ENCODE measurements at regions not wholly inside any gene's neighbourhood (a gene's known extent, or its start where the extent isn't known, plus 50 kb on each side); places are given as distances from the start of the nearest gene placed in this dataset.

DNA sequence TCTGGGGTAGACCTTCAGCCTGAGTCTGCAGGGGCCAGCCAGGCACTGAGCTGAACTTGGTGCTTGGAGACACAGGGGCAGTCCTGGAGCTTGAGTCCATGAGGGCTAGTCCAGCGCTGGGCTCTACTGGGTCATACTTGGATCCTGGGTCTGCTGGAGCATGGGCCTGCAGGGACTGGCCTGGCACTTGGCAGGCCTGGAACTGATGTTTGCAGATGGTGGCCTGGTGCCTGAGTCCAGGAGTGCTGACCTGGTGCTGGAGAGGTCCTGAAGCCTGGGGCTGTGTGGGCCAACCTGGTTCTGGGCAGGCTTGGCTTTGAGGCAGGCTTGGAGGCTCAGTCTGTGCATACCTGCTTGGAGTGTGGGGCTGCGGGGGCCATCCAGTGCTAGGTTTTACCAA is 143.4 kb upstream of the DSCAM start:
- FAIRE-seq (no peak), DNase-seq (ENCODE audit: insufficient read length) (no peak)
- no peak for TF ChIP-seq TAF1 (IDR thresholded peaks at IDR 0.05; ENCODE audit: borderline replicate concordance, low read depth, low read length)
- TF ChIP-seq POLR2AphosphoS5 (IDR thresholded peaks at IDR 0.05; ENCODE audit: low read depth, low read length): no peak
- TF ChIP-seq POLR2A (IDR thresholded peaks at IDR 0.05; ENCODE audit: low read depth, low read length): no peak

GRCh38 chr21:40997831-40998230 is 150.9 kb upstream of the DSCAM start:
- TF ChIP-seq TAF1 (IDR thresholded peaks at IDR 0.05; ENCODE audit: borderline replicate concordance, low read depth, low read length): no peak
- no peak for FAIRE-seq

GRCh38 chr21:41000838-41001237 is 153.9 kb upstream of the DSCAM start:
- TF ChIP-seq POLR2AphosphoS5 (IDR thresholded peaks at IDR 0.05; ENCODE audit: low read depth, low read length): no peak
- no peak for TF ChIP-seq TAF1 (IDR thresholded peaks at IDR 0.05; ENCODE audit: borderline replicate concordance, low read depth, low read length)
- no peak for TF ChIP-seq POLR2A (IDR thresholded peaks at IDR 0.05; ENCODE audit: low read depth, low read length)
- DNase-seq (ENCODE audit: insufficient read length) (no peak), FAIRE-seq (no peak)

More at GRCh38 chr21:40997831-40998230, 150.9 kb upstream of the DSCAM start:
- no peak for DNase-seq (ENCODE audit: insufficient read length)

GRCh38 chr21:41006636-41007035 is 159.7 kb upstream of the DSCAM start:
- DNase-seq (ENCODE audit: insufficient read length): no peak
- FAIRE-seq: no peak
- TF ChIP-seq POLR2AphosphoS5 (IDR thresholded peaks at IDR 0.05; ENCODE audit: low read depth, low read length) (no peak), POLR2A (IDR thresholded peaks at IDR 0.05; ENCODE audit: low read depth, low read length) (no peak), TAF1 (IDR thresholded peaks at IDR 0.05; ENCODE audit: borderline replicate concordance, low read depth, low read length) (no peak)

GRCh38 chr21:41008351-41008750 is 159.6 kb upstream of the BACE2 start:
- DNase-seq (ENCODE audit: insufficient read length) (no peak), FAIRE-seq (no peak)
- no peak for TF ChIP-seq TAF1 (IDR thresholded peaks at IDR 0.05; ENCODE audit: borderline replicate concordance, low read depth, low read length)
- no peak for TF ChIP-seq POLR2AphosphoS5 (IDR thresholded peaks at IDR 0.05; ENCODE audit: low read depth, low read length)
- no peak for TF ChIP-seq POLR2A (IDR thresholded peaks at IDR 0.05; ENCODE audit: low read depth, low read length)

- no peak for TF ChIP-seq POLR2A (IDR thresholded peaks at IDR 0.05; ENCODE audit: low read depth, low read length)
- TF ChIP-seq TAF1 (IDR thresholded peaks at IDR 0.05; ENCODE audit: borderline replicate concordance, low read depth, low read length): no peak
- no peak for TF ChIP-seq POLR2AphosphoS5 (IDR thresholded peaks at IDR 0.05; ENCODE audit: low read depth, low read length)
- DNase-seq (ENCODE audit: insufficient read length): no peak
- FAIRE-seq: no peak
These were observed 159.0 kb upstream of the BACE2 start for GRCh38 chr21:41008974-41009373.

GRCh38 chr21:41009398-41010100 is 158.4 kb upstream of the BACE2 start:
- FAIRE-seq (no peak), DNase-seq (ENCODE audit: insufficient read length) (no peak)
- no peak for TF ChIP-seq TAF1 (IDR thresholded peaks at IDR 0.05; ENCODE audit: borderline replicate concordance, low read depth, low read length)
- no peak for TF ChIP-seq POLR2A (IDR thresholded peaks at IDR 0.05; ENCODE audit: low read depth, low read length)
- no peak for TF ChIP-seq POLR2AphosphoS5 (IDR thresholded peaks at IDR 0.05; ENCODE audit: low read depth, low read length)

DNA sequence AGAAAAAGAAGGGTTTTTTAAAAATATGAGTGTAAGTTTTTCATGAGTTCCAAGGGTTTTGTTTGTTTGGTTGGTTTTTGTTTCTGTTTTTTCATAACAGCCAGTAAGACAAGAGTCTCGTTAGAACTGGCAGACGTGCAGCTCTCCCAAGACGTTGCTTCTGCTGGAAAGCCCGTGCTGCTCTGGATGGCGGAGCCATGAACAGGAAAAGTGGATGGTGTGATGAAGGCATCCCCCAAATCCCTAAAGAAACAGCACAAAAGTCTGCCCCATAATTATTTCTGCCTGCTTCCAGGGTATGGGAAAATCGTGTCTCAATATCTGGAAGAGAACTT is 157.9 kb upstream of the BACE2 start:
- FAIRE-seq (no peak), DNase-seq (ENCODE audit: insufficient read length) (no peak)
- TF ChIP-seq POLR2A (IDR thresholded peaks at IDR 0.05; ENCODE audit: low read depth, low read length) (no peak), POLR2AphosphoS5 (IDR thresholded peaks at IDR 0.05; ENCODE audit: low read depth, low read length) (no peak), TAF1 (IDR thresholded peaks at IDR 0.05; ENCODE audit: borderline replicate concordance, low read depth, low read length) (no peak)

- no peak for DNase-seq (ENCODE audit: insufficient read length)
- FAIRE-seq: no peak
- no peak for TF ChIP-seq TAF1 (IDR thresholded peaks at IDR 0.05; ENCODE audit: borderline replicate concordance, low read depth, low read length)
These were observed 156.7 kb upstream of the BACE2 start for GRCh38 chr21:41011098-41011731.

GRCh38 chr21:41011951-41012366 is 156.0 kb upstream of the BACE2 start:
- FAIRE-seq (no peak), DNase-seq (ENCODE audit: insufficient read length) (no peak)
- TF ChIP-seq POLR2A (IDR thresholded peaks at IDR 0.05; ENCODE audit: low read depth, low read length) (no peak), TAF1 (IDR thresholded peaks at IDR 0.05; ENCODE audit: borderline replicate concordance, low read depth, low read length) (no peak), POLR2AphosphoS5 (IDR thresholded peaks at IDR 0.05; ENCODE audit: low read depth, low read length) (no peak)

DNA sequence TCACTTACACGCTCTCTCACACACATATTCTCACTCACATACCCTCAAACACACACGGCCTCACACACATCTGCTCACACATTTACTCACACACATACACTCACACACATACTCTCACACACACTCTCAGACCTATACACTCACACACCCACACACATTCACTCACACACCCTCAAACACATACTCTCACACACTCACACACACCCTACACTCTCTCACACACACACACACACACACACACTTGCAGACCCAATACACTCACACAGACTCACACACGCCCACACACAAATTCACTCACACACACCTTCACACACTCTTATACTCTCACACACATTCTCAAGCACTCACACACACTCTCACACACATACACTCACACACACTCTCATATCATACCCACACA is 155.5 kb upstream of the BACE2 start:
- DNase-seq (ENCODE audit: insufficient read length) (no peak), FAIRE-seq (no peak)
- no peak for TF ChIP-seq POLR2A (IDR thresholded peaks at IDR 0.05; ENCODE audit: low read depth, low read length)
- no peak for TF ChIP-seq POLR2AphosphoS5 (IDR thresholded peaks at IDR 0.05; ENCODE audit: low read depth, low read length)
- no peak for TF ChIP-seq TAF1 (IDR thresholded peaks at IDR 0.05; ENCODE audit: borderline replicate concordance, low read depth, low read length)

- TF ChIP-seq POLR2A (IDR thresholded peaks at IDR 0.05; ENCODE audit: low read depth, low read length) (no peak), TAF1 (IDR thresholded peaks at IDR 0.05; ENCODE audit: borderline replicate concordance, low read depth, low read length) (no peak), POLR2AphosphoS5 (IDR thresholded peaks at IDR 0.05; ENCODE audit: low read depth, low read length) (no peak)
- FAIRE-seq (no peak), DNase-seq (ENCODE audit: insufficient read length) (no peak)
These were observed 151.5 kb upstream of the BACE2 start for GRCh38 chr21:41016472-41016871.
